ENCODE measurements at regions not wholly inside any gene's neighbourhood (a gene's known extent, or its start where the extent isn't known, plus 50 kb on each side); places are given as distances from the start of the nearest gene placed in this dataset.
"Not testable (repeated sequence)": the region's sequence is repeated elsewhere in the genome, so short reads cannot be mapped to it uniquely, and the experiment has no call there.

GRCh38 chr21:5086416-5086815 is 5435.0 kb upstream of the TPTE start:
- H3K4me1 ChIP-seq; H3K4me3 ChIP-seq; H3K9me3 ChIP-seq; intact Hi-C loops (cut with DNase I; ENCODE audit: low total_unique reads); H3K36me3 ChIP-seq; H3K27me3 ChIP-seq (replicated peaks in 1 of 7): not testable (repeated sequence)
- peak in 1 of 3 donors; percentile 14 for TF ChIP-seq POLR2AphosphoS5 (IDR thresholded peaks at IDR 0.05)
- peak overlapping the region in 2 of 8 donors; percentile 50 to 65 for H3K27ac ChIP-seq
- 35 to 66% (median 41%) methylated on average over 4 to 11 of the region's 17 CpGs; no CpG with 5 or more reads in 2 of the 5 donors for WGBS, 5 donors
- peak; percentile 87 for DNase-seq

- DNase-seq; H3K4me3 ChIP-seq; H3K36me3 ChIP-seq; intact Hi-C loops (cut with DNase I; ENCODE audit: low total_unique reads); H3K27me3 ChIP-seq (replicated peaks in 1 of 7); H3K27ac ChIP-seq; H3K9me3 ChIP-seq; H3K4me1 ChIP-seq: not testable (repeated sequence)
- no CpG with 5 or more reads among the region's 20 CpGs for WGBS, 5 donors
Observed at GRCh38 chr21:5088820-5089219, 5432.6 kb upstream of the TPTE start.

GRCh38 chr21:5089399-5090089 is 5431.8 kb upstream of the TPTE start:
- H3K36me3 ChIP-seq; intact Hi-C loops (cut with DNase I; ENCODE audit: low total_unique reads); DNase-seq; H3K9me3 ChIP-seq; H3K27ac ChIP-seq; H3K4me1 ChIP-seq; H3K4me3 ChIP-seq; H3K27me3 ChIP-seq (replicated peaks in 1 of 7): not testable (repeated sequence)
- 57 to 76% (median 64%) methylated on average over 3 to 4 of the region's 15 CpGs; no CpG with 5 or more reads in 2 of the 5 donors for WGBS, 5 donors

GRCh38 chr21:5090132-5091079 is 5431.0 kb upstream of the TPTE start:
- 81 to 90% (median 88%) methylated on average over 13 to 21 of the region's 34 CpGs; no CpG with 5 or more reads in 2 of the 5 donors for WGBS, 5 donors

GRCh38 chr21:5091274-5091673 is 5430.1 kb upstream of the TPTE start:
- H3K36me3 ChIP-seq; H3K4me3 ChIP-seq; H3K27ac ChIP-seq; H3K4me1 ChIP-seq; DNase-seq; intact Hi-C loops (cut with DNase I; ENCODE audit: low total_unique reads); H3K9me3 ChIP-seq; H3K27me3 ChIP-seq (replicated peaks in 1 of 7): not testable (repeated sequence)
- WGBS, 5 donors = no CpG with 5 or more reads among the region's 11 CpGs

More at GRCh38 chr21:5090132-5091079, 5431.0 kb upstream of the TPTE start:
- H3K36me3 ChIP-seq; H3K27me3 ChIP-seq (replicated peaks in 1 of 7); intact Hi-C loops (cut with DNase I; ENCODE audit: low total_unique reads); H3K4me3 ChIP-seq; H3K4me1 ChIP-seq; H3K27ac ChIP-seq; H3K9me3 ChIP-seq: not testable (repeated sequence)
- DNase-seq = peak; percentile 56

GRCh38 chr21:5095628-5096027 is 5425.8 kb upstream of the TPTE start:
- intact Hi-C loops (cut with DNase I; ENCODE audit: low total_unique reads); H3K4me1 ChIP-seq; H3K4me3 ChIP-seq; H3K27ac ChIP-seq; H3K36me3 ChIP-seq; DNase-seq; H3K27me3 ChIP-seq (replicated peaks in 1 of 7); H3K9me3 ChIP-seq: not testable (repeated sequence)
- 77 to 90% (median 89%) methylated on average over 2 to 6 of the region's 15 CpGs; no CpG with 5 or more reads in 2 of the 5 donors for WGBS, 5 donors

- H3K4me3 ChIP-seq; H3K9me3 ChIP-seq; H3K27ac ChIP-seq; intact Hi-C loops (cut with DNase I; ENCODE audit: low total_unique reads); H3K27me3 ChIP-seq (replicated peaks in 1 of 7); H3K36me3 ChIP-seq; H3K4me1 ChIP-seq: not testable (repeated sequence)
- DNase-seq = peak; percentile 68
- WGBS, 5 donors = 93 to 98% (median 95%) methylated on average over 4 to 15 of the region's 25 CpGs; no CpG with 5 or more reads in 1 of the 5 donors
Observed at GRCh38 chr21:5098010-5098743, 5423.2 kb upstream of the TPTE start.

GRCh38 chr21:5100604-5101174 is 5420.7 kb upstream of the TPTE start:
- H3K9me3 ChIP-seq; DNase-seq; H3K27ac ChIP-seq; H3K27me3 ChIP-seq (replicated peaks in 1 of 7); H3K36me3 ChIP-seq; intact Hi-C loops (cut with DNase I; ENCODE audit: low total_unique reads); H3K4me3 ChIP-seq; H3K4me1 ChIP-seq: not testable (repeated sequence)
- no CpG with 5 or more reads among the region's 22 CpGs for WGBS, 5 donors

Data from spleen (tissue), 11 donors.